Activated CD4-positive, alpha-beta T cell treated with anti-CD3 and anti-CD28 coated beads for 36 hours (primary cell): ENCODE measurements at regions not wholly inside any gene's neighbourhood (a gene's known extent, or its start where the extent isn't known, plus 50 kb on each side); places are given as distances from the start of the nearest gene placed in this dataset.
A peak's percentile ranks its signal among the peaks of the same experiment; 100 is the strongest.
"Not testable (repeated sequence)": the region's sequence is repeated elsewhere in the genome, so short reads cannot be mapped to it uniquely, and the experiment has no call there.

Experiments used
- ATAC-seq: fragments of 200-7000 bp; cut with Tn5 transposase; one replicate; pipeline ENCODE4 v1.10.0; 2021; ENCODE audit warnings: mild to moderate bottlenecking, moderate library complexity
- CTCF ChIA-PET: fragments of 350-600 bp; sonication (Branson Sonifier 250); formaldehyde crosslinking; loops from one replicate; lab custom pipeline; 2021; ENCODE audit warnings: antibody characterized with exemption; lab: Charles Lee
- POLR2A ChIA-PET: fragments of 350-600 bp; sonication (Branson Sonifier 250); formaldehyde crosslinking; loops from one replicate; lab custom pipeline; 2021; ENCODE audit warnings: antibody characterized with exemption, inconsistent platforms; lab: Charles Lee
- DNase-seq: peaks from one replicate; pipeline ENCODE4 v3.0.0-alpha.2; 2020
- H3K27ac Mint-ChIP-seq: one replicate; pipeline ENCODE4 v1.8.0; 2021; ENCODE audit warnings: mixed read lengths
- H3K27me3 Mint-ChIP-seq: one replicate; pipeline ENCODE4 v1.8.0; 2021; ENCODE audit warnings: mixed read lengths
- H3K36me3 Mint-ChIP-seq: one replicate; pipeline ENCODE4 v1.8.0; 2021; ENCODE audit warnings: low read depth, mixed read lengths
- H3K4me1 Mint-ChIP-seq: one replicate; pipeline ENCODE4 v1.8.0; 2021; ENCODE audit warnings: mixed read lengths
- H3K4me3 Mint-ChIP-seq: one replicate; pipeline ENCODE4 v1.8.0; 2021; ENCODE audit warnings: mild to moderate bottlenecking, moderate library complexity, mixed read lengths
- H3K9me3 Mint-ChIP-seq: one replicate; pipeline ENCODE4 v1.8.0; 2021; ENCODE audit warnings: low read depth, mixed read lengths
- intact Hi-C, 2 experiments: fragments of 100-400 bp; cut with DNase I in 1 of 2; cut with micrococcal nuclease in 1 of 2; formaldehyde crosslinking; loops; one replicate each; pipeline versions ENCODE4 v1.14.2 to v1.15.1; 2022 to 2024; cut with DNase I, micrococcal nuclease

DNA sequence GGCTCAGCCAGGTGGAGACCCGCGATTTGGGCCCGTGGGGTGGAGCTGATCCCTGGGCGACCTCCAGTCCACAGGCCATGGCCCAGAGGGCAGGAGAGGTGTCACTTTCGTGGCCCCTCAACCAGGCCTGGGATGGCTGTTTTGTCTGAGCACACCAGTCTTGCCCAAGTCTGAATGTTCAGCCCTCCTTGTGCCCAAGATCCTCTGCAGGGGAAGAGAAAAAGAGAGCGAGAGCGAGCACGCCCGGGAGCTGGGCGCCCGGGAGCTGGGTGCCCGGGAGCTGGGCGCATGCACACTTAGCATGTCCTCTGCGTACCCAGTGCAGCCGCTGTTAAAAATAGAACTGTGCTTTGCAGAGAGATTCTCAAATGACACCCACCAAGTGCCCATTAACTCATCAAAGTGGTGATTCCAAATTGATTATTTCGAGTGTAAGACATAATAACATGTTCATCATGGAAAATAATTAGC, 403.3 kb upstream of the TNRC6C start:
- ATAC-seq, result no peak
- no peaks in the 10 kb centered on the region for H3K36me3 Mint-ChIP-seq
- peaks cover 6% of the 10 kb centered on the region for H3K27me3 Mint-ChIP-seq
- intact Hi-C loops, result no loop called here
- ChIA-PET POLR2A (no interaction called here), CTCF (no interaction called here)
- no peak overlapping the region for H3K4me3 Mint-ChIP-seq
- H3K27ac Mint-ChIP-seq, result no peak overlapping the region
- DNase-seq, result no peak
- H3K9me3 Mint-ChIP-seq, result no peaks in the 10 kb centered on the region
- H3K4me1 Mint-ChIP-seq, result no peaks in the 10 kb centered on the region

DNA sequence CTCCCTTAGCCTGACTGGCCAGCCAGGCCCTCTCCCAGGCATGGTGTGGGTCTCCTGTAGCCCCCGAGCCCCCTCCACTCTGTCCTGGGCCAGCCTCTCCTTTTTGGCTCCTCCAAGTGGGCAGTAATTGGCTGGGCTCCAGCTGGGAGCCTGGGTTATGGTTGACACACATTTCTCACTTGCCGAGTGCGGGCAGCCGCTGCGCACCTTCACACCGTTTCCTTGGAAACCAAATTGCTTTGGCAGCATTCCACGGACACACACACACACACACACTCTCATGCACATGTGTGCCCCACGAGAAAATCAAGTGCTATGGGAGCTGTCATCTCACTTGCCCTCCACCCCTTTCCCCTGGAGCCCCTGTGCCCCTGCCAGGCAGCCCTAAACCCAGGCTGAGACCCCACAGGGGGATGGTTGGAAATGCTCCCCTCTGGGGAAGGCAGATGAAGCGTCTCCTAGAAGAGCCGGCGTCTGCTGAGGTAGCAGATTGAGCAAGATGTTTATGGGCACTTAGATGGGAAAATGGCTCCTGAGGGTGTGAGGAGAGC, 402.7 kb upstream of the TNRC6C start:
- intact Hi-C loops, result no loop called here
- H3K4me3 Mint-ChIP-seq, result no peak overlapping the region
- ChIA-PET CTCF (interaction anchor here (0.6 kb wide), 1 partner anchor 438 kb away, joined by 3 read pairs; no protein-coding TSS in a partner anchor), POLR2A (no interaction called here)
- no peak for ATAC-seq
- no peaks in the 10 kb centered on the region for H3K4me1 Mint-ChIP-seq
- no peaks in the 10 kb centered on the region for H3K9me3 Mint-ChIP-seq
- DNase-seq, result no peak
- H3K27me3 Mint-ChIP-seq, result peaks cover 6% of the 10 kb centered on the region
- H3K27ac Mint-ChIP-seq, result no peak overlapping the region
- H3K36me3 Mint-ChIP-seq, result no peaks in the 10 kb centered on the region

DNA sequence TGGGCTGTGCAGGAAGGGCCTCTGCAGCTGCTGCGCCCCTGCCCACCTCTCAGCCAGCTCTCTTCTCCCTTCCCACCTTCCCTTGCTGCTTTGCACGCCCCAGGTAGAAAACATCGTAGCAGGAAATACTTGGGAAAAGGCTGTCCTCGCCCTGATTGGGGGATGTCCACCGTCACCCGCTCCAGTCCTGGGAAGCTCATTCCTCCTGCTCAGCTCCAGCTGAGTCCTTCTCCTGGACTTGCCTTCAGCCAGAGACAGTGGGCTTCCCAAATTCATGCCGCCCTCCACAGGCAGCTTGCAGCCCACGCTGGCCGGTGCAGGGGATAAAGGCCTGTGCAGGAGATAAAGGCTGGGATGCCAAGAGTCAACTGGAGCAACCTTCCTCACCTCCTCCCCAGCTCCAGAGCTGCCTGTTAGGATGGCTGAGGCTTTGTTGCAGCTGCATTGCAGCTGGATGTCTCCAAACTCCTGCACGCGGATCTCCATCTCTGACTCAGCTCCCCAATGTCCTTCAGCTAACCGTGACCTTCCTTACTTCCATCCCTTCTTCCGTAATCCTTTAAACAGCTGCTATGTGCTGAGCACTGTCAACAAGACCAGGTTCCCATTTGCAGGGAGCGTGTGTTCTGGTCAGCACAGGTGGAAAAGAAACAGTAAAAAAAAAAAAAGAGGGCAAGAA, 402.0 kb upstream of the TNRC6C start:
- Mint-ChIP-seq H3K4me3 (no peak overlapping the region), H3K27ac (no peak overlapping the region), H3K27me3 (peaks cover 6% of the 10 kb centered on the region), H3K36me3 (no peaks in the 10 kb centered on the region), H3K4me1 (no peaks in the 10 kb centered on the region), H3K9me3 (no peaks in the 10 kb centered on the region)
- ATAC-seq (no peak), DNase-seq (no peak)
- intact Hi-C loops, result no loop called here
- ChIA-PET CTCF (interaction anchor here (0.5 to 0.6 kb wide), 2 partner anchors 377 to 439 kb away, joined by 3 to 5 read pairs; no protein-coding TSS in a partner anchor), POLR2A (interaction anchor here (0.7 kb wide), 1 partner anchor 274 kb away, joined by 4 read pairs; no protein-coding TSS in a partner anchor)

DNA sequence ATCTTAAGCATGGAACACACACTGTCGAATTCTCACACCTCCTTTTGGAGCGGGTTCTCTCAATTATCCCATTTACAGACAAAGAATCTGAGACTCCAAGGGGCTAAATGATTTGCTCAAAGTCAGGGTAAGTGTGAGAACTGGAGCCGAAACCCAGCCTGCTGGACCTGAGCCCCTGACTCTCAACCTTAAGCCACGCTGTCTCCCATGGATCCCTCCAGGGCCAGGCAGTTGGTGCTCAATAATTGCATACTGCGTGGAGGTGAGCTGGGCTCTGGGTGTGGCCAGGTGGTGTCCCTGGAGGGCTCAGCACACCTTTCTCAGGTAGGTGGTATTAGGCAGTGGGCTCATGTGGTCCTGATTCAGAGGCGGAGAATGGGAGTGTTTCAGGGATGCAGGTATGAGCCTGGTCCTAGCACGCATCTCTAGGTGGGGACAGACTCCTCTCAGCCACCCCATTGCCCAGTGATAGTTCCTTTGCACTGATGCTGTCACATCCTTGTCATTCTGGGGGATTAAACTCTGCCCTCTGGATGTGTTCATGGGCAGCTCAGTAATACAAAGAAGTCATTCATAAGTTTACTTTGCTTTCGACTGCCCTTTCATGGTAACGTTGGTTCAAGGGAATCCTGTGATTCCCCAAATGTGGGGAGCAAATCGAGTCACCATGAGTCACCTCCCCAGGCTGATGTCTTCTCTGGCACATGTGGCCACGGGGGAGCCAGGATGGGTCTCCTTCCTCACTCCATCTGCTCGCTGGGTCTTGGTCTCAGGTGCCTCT, 399.5 kb upstream of the TNRC6C start:
- Mint-ChIP-seq H3K4me3 (no peak overlapping the region), H3K27me3 (peaks cover 4% of the 10 kb centered on the region), H3K36me3 (no peaks in the 10 kb centered on the region), H3K4me1 (no peaks in the 10 kb centered on the region), H3K9me3 (no peaks in the 10 kb centered on the region), H3K27ac (no peak overlapping the region)
- CTCF ChIA-PET, result interaction anchor here (0.7 kb wide), 1 partner anchor 16 kb away, joined by 3 read pairs; no protein-coding TSS in a partner anchor
- ATAC-seq (peak; percentile 51), DNase-seq (no peak)
- POLR2A ChIA-PET, result no interaction called here
- intact Hi-C loops, result no loop called here

DNA sequence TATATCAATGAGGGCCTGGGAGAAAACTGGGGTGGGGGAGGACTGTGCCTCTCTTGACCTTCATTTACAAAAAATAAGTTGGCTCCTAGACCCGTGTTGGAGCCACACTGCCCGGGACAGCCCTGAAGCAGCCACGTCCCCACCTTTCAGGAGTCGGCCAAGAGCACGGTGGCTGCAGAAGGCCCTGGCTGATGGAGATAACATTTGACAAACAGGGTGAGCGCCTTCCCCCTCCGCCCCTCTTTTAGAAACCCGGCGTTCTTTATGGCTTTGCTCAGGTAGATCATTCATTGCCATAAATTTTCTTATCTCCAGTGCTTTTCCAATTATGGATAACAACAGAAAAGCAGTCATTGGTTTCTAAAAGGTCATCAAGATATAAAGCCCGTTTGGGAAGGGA, 398.1 kb upstream of the TNRC6C start:
- ChIA-PET CTCF (no interaction called here), POLR2A (interaction anchor here (0.6 kb wide), 1 partner anchor 50 kb away, joined by 4 read pairs; no protein-coding TSS in a partner anchor)
- no peaks in the 10 kb centered on the region for H3K9me3 Mint-ChIP-seq
- H3K27ac Mint-ChIP-seq, result no peak overlapping the region
- no peak for DNase-seq
- intact Hi-C loops, result no loop called here
- no peaks in the 10 kb centered on the region for H3K36me3 Mint-ChIP-seq
- peaks cover 4% of the 10 kb centered on the region for H3K27me3 Mint-ChIP-seq
- no peaks in the 10 kb centered on the region for H3K4me1 Mint-ChIP-seq
- ATAC-seq, result no peak
- H3K4me3 Mint-ChIP-seq, result no peak overlapping the region

DNA sequence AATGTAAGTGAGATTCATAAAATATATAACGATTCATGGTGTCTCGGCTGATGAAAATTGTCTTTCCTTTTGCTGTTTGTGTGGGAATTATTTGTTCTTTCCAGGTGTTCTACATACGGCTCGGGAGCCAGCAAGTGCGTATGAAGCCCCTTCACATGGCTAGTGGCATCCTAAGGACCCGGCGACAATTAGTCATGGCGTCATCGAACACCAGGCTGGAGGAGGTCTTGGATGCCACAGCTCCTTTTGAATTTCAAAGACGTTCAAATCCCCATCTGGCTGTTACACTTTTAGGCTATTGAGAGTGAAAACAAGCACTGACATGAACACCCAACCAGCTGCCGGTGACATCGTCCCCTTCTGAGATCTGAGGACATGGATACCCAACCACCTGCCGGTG, 397.7 kb upstream of the TNRC6C start:
- no peaks in the 10 kb centered on the region for H3K9me3 Mint-ChIP-seq

DNA sequence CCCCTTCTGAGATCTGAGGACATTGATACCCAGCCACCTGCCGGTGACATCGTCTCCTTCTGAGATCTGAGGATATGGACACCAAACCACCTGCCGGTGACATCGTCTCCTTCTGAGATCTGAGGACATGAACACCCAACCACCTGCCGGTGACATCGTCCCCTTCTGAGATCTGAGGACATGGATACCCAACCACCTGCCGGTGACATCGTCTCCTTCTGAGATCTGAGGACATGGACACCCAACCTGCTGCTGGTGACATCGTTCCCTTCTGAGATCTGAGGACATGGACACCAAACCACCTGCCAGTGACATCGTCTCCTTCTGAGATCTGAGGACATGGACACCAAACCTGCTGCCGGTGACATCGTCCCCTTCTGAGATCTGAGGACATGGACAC, 396.1 kb upstream of the TNRC6C start:
- POLR2A ChIA-PET, H3K36me3 Mint-ChIP-seq, H3K9me3 Mint-ChIP-seq, DNase-seq, H3K4me3 Mint-ChIP-seq, ATAC-seq, H3K27me3 Mint-ChIP-seq, H3K27ac Mint-ChIP-seq, intact Hi-C loops, H3K4me1 Mint-ChIP-seq: not testable (repeated sequence)
- CTCF ChIA-PET, result interaction anchor here (0.6 to 1.4 kb wide), 4 partner anchors 14 to 457 kb away, joined by 3 read pairs; no protein-coding TSS in a partner anchor

More for the DNA sequence above, 397.7 kb upstream of the TNRC6C start:
- Mint-ChIP-seq H3K27me3 (peaks cover 4% of the 10 kb centered on the region), H3K36me3 (no peaks in the 10 kb centered on the region), H3K4me1 (no peaks in the 10 kb centered on the region), H3K27ac (no peak overlapping the region), H3K4me3 (no peak overlapping the region)
- intact Hi-C loops, result no loop called here
- DNase-seq, result no peak
- POLR2A ChIA-PET, result interaction anchor here (0.6 kb wide), 1 partner anchor 49 kb away, joined by 4 read pairs; no protein-coding TSS in a partner anchor
- ATAC-seq, result no peak
- CTCF ChIA-PET, result no interaction called here

DNA sequence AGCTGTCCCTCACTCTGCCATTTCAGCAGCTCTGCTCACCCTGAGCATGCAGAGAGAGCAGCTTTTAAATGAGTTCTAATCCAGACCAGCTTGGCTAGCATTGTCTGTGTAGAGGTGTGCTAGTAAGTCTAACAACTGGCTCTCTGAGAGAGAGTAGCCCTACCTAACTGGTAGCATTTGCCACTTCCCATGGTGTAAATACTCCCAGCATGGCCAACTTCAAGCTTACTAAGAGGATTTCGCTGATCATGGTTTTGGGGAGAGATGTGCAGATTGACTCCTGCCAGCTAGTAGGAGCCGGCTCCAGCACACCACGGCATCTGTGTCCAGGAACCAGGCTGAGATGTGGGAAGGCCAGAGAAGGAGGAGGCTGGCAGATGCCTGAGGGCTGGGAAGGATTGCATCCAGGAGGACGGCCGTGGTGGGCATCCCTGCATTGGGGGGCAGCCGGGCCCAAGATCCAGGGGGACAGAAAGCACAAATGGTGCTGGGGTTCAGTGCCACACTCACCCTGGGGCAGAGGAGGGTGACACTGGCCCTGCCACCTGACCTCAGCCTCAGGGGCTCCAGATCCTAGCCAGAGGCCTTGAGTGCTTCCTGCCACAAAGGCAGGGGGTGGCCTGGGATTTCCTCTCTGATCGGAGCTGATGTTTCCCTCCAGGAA, 394.9 kb upstream of the TNRC6C start:
- no peaks in the 10 kb centered on the region for H3K9me3 Mint-ChIP-seq
- H3K27ac Mint-ChIP-seq, result no peak overlapping the region
- H3K4me3 Mint-ChIP-seq, result no peak overlapping the region
- ATAC-seq (no peak), DNase-seq (no peak)
- ChIA-PET CTCF (interaction anchor here (0.8 to 1.4 kb wide), 5 partner anchors 15 to 456 kb away, joined by 3 read pairs; no protein-coding TSS in a partner anchor), POLR2A (interaction anchor here (0.6 kb wide), 1 partner anchor 77 kb away, joined by 4 read pairs; no protein-coding TSS in a partner anchor)
- peaks cover 3% of the 10 kb centered on the region for H3K27me3 Mint-ChIP-seq
- no peaks in the 10 kb centered on the region for H3K4me1 Mint-ChIP-seq
- no peaks in the 10 kb centered on the region for H3K36me3 Mint-ChIP-seq
- intact Hi-C loops, result no loop called here

DNA sequence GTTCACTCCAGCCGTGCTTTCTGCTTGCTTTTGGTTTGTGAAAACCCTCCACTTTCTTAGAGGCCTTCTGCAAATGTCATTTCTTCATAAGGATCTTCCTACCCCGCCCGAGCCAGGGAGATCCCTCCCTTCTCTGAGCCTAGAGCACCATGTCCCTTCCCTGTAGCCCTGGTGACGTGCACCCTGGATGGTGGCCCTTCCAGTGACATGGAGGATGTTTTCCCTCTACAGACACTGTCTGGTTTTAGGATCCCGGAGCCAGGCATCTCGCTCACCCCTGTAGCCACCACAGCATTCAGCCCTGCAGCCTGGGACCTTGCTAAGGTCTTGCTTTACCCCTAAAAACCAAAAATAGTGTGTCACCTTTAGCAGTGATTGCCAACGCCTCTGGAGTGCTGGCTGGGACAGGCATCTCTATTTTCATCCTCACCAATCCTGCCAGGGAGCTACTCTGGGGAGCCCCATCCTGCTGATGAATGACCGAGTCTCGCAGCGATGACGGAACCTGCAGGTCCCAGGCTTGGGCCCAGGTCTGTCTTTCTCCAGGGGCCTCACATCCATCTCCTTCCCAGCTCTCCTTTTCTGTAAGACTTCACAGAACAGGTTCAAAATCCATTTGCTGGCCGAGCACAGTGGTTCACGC, 394.1 kb upstream of the TNRC6C start:
- intact Hi-C loops, result no loop called here
- ATAC-seq, result no peak
- Mint-ChIP-seq H3K27ac (no peak overlapping the region), H3K9me3 (no peaks in the 10 kb centered on the region), H3K36me3 (no peaks in the 10 kb centered on the region), H3K4me3 (no peak overlapping the region), H3K27me3 (peaks cover 4% of the 10 kb centered on the region), H3K4me1 (no peaks in the 10 kb centered on the region)
- ChIA-PET CTCF (interaction anchor here (0.6 kb wide), 1 partner anchor 21 kb away, joined by 3 read pairs; no protein-coding TSS in a partner anchor), POLR2A (no interaction called here)
- DNase-seq, result no peak

DNA sequence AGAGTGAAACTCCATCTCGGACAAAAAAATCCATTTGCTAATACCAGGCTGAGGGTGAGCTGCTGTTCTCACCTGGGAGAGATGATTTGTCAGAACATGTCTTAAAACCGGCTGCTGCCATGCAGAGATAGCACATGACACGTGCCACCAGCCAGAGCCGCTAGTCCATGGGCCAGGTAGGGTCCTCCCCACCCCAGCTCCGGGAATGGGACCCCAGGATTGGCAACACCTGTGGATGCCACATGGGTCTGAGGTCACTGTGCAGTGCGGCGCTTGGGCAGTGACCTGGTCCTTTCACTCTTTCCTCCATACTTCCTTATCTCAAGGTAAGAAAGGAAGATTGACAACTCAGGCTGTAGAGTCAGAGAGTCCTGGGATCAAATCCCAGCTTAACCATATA, 393.3 kb upstream of the TNRC6C start:
- H3K36me3 Mint-ChIP-seq, result no peaks in the 10 kb centered on the region
- H3K27ac Mint-ChIP-seq, result no peak overlapping the region
- no peak overlapping the region for H3K4me3 Mint-ChIP-seq
- POLR2A ChIA-PET, result no interaction called here
- CTCF ChIA-PET, result interaction anchor here (0.6 kb wide), 1 partner anchor 22 kb away, joined by 3 read pairs; no protein-coding TSS in a partner anchor
- no peaks in the 10 kb centered on the region for H3K4me1 Mint-ChIP-seq
- H3K9me3 Mint-ChIP-seq, result no peaks in the 10 kb centered on the region
- intact Hi-C loops, result no loop called here
- ATAC-seq (no peak), DNase-seq (no peak)
- H3K27me3 Mint-ChIP-seq, result peaks cover 6% of the 10 kb centered on the region
